GM18868 (cell line): ENCODE measurements at regions not wholly inside any gene's neighbourhood (a gene's known extent, or its start where the extent isn't known, plus 50 kb on each side); places are given as distances from the start of the nearest gene placed in this dataset.

Experiments used
- ATAC-seq: cut with Tn5 transposase; IDR thresholded peaks from one replicate; pipeline ENCODE4 v1.9.1; 2021; ENCODE audit warnings: mild to moderate bottlenecking, moderate library complexity; ENCODE audit not compliant: unreplicated experiment

DNA sequence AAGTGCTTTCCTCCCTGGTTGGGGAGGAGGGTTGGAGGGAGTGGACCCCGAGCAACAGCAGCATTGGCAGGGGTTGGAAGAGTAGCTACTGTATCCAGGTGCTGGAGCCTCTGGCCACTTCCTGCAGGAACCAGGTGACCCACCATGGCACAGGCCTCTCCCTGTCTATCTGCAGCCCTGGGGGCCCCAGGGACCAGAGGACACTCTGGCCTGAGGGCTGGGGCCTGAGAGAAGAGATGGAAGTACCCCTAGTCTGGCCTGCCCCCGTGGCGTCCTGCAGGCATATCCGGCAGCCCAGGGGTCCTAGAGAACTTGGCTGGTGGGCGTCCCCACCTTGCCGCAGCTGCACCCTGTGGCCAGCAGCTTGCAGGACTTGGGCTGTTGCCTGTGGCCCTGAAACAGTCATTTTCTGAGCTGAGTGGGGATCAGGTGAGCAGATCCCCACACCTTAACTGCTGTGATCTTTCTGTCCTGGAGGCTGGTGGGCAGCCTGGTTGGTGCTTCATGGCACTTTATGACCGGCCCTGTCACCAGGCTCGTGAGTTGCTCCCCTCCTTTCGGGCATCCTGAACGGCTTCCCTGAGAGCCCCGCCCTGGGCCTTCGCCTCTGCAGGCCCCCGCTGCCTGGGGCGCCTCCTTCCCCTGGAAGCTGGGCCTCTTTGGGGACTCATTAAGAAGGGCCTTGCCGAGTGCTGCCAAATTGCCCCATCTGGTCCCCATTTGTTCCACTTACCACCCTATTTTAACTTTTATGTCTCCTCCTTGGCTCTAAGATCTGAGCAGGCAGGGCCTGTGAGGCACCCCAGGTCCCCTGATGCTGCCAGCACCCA lies 298.6 kb downstream of the SEC14L1 start:
- no peak for ATAC-seq

DNA sequence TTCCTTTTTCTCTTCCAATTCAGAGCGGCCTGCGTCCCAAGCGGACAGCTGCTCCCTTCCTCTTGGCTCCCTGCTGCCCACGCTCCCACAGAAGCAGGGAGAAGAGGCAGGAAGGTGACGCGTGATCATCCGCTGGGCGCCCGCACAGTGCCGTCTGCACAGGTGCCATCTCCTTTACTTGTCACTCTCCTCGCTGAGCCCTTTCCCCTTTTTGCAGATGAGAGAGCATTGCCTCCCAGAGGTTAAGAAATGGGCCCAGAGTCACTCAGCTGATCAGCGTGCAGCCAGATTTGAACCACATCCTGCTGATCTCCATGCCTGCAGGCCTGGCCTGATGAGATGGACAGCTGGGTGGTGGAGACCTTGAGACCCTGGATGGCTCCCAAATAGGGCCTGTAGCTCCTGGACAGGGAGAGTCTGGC lies 299.8 kb downstream of the SEC14L1 start:
- ATAC-seq = no peak

DNA sequence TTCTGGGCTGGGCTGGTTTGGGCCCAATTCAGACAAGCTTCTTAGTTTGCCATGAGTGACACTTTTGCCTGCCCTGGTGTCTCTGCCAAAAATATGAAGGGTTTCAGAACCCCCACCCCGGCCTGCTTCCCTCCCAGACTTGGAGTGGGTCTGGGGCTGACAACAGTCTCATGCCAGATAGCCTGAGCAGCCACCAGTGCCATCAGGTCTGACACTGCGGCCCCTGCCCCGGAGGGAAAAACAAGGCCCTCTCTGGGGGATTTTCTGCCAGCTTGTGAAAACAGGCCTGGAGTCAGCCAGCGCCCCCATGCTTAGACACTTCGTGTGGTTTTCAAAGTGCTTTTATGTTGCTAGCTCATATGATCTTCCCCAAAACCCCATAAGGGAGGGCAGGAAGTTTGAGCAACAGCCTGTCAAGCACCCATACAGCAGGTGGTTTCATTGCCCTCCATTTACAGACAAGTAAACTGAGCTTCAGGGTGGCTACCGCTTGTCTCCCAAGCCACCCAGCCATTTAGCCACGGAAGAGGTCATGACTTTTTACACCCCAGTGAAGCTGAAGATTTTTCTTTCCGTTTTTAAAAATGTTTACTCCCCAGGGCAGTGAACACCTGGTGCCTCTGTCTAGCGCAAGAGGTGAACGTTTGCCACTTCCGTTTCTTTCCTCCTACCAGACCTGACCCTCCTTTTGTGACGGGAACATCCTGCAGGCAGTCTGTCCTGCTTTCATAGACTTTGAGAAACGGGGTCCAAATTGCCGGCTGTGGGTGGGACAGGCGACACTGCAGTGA lies 300.6 kb downstream of the SEC14L1 start:
- ATAC-seq = peak; percentile 47

DNA sequence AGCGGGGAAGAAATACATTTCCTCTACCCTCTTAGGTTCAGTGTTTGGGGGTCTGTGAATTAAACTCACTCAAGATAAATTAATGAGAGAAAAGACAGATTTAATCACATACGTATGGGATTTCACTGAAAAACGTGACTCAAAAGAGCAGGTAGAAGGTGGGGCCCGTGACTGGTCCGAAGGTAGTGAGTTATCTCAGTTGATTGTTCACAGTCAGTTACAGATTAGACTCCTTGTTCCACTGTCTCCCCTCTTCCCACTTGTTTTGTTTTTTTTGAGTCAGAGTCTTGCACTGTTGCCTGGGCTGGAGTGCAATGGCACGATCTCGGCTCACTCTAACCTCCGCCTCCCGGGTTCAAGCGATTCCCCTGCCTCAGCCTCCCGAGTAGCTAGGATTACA lies 301.2 kb downstream of the SEC14L1 start:
- no peak for ATAC-seq

DNA sequence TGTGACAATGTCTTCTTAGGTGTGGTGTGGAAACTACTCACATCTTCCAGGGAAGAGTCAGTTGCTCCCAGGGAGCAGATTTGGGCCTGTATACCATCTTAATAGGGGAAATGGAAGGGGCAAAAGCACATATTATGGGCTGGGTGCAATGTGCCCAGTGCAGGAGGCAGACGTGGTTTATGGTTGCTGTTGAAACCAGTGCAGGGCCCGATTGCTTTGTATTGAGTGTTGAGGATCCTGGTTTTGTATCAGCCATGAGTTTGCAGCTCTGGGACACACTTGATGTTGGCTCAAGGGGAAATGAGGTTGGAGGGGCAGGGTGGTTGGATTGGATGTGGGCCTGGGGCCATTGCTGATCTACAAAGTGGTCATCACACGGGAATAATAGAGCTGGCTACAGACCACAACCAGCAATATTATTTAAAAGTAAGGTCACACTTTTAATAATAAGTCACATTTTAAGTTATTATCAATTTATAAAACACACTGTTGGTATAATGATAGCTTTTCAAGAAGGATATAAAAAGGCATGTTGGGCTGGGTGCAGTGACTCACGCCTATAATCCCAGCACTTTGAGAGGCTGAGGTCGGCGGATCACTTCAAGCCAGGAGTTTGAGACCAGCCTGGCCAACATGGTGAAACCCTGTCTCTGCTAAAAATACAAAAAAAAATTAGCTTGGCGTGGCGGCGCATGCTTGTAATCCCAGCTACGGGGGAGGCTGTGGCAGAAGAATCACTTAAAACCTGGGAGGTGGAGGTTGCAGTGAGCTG lies 302.4 kb downstream of the SEC14L1 start:
- ATAC-seq = no peak

DNA sequence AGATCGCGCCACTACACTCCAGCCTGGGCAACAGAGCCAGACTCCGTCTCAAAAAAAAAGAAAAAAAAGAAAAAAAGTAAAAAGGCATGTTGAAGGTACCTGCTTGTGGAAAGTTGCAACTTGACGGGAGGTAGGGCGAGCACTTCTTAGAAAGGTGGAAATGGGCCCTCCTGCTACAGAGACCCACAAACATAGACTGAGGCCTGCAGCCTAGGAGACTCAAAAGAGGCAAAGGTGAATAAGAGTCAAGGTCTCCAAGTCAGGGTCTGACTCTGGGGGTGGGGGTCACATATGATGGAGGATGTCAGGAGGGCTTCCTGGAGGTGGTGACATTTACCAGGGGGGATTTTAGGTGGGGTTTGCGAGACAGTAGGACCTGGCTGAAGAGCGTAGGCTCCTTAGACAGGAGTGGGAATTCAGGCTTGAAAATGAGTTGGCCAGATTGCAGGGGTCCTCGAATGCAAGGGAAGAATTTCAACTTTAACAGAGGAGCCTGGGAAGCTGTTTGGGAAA lies 303.0 kb downstream of the SEC14L1 start:
- no peak for ATAC-seq

DNA sequence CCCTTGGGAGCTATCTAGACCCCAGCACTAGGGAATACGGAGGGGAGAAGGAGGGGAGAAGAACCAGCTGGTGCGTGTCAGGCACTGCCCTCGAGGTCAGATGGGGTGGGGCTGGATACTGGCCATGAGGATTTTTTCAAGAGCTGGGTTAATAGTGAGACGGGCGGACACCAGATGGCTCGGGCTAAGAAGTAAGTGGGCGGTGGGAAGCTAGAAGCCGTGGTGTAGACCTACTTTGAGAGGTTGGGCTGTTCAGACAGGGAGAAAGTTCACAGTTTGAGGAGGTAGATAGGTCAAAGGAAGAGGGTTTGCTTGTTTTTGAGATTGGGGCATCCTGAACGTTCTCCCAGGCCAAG lies 303.8 kb downstream of the SEC14L1 start:
- ATAC-seq = no peak

DNA sequence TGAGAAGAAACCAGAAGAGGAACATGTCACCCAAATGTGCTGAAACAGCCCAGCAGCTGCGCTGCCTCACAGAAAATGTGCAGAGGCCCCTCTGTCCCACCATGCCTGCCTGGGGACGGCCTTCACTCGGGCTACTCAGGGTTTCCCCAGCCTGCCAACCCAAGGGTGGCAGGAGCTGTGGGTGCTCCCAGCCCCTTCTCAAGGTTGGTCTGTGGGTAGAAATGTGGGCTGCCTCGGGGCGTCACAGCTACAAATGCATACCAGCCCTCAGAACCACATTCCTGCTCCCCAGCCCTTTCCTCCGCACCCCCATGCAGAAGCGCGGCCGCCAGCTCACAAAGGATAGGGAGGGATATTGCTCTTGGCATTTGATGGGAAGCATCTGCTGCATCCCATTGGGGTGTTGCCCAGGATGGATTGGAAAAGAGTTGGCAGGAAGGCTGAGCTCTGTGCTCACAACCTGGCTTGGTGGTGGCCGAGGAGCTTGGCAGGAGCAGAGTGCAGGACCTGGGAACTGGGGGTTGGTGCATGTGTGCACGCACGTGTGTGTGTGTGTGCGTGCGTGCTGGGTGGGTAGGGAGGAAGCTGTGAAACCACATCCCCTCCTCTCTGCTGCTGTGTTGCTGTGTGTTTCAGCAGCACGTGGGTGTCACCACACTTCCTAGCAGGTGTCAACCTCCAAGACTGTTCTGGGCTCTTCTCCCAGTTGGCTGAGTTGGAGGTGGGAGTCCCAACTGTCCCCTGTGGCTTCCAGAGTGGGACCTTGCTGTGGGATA lies 304.4 kb downstream of the SEC14L1 start:
- ATAC-seq = peak; percentile 40

DNA sequence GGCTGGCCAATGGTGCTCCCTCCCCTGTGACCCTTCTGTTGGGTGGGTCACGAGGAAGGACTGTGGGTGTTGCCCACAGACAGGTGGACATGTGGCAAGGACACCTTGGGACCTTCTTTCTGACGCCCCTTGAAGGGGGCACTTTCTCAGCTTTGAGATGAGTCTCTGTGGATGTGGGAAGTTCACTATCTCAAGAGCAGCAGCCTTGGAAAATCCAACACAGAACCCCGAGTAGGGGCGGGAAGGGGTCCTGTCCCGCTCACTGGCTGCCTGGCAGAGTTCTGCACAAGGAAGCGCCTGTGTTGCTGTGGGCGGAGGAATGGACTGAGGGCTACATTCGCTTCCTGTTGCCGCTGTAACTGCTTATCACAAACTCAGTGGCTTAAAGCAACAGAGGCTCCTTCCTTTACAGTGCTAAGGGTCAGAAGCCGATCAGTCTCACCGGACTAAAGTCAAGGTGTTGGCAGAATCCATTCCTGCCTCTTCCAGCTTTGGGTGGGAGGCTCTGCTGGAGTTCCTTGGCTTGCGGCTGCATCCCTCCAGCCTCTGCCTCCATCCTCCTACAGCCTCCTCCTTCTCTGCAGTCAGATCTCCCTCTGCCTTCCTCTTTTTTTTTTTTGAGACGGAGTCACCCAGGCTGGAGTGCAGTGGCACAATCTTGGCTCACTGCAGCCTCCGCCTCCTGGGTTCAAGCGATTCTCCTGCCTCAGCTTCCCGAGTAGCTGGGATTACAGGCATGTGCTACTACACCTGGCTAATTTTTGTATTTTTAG lies 305.2 kb downstream of the SEC14L1 start:
- no peak for ATAC-seq

DNA sequence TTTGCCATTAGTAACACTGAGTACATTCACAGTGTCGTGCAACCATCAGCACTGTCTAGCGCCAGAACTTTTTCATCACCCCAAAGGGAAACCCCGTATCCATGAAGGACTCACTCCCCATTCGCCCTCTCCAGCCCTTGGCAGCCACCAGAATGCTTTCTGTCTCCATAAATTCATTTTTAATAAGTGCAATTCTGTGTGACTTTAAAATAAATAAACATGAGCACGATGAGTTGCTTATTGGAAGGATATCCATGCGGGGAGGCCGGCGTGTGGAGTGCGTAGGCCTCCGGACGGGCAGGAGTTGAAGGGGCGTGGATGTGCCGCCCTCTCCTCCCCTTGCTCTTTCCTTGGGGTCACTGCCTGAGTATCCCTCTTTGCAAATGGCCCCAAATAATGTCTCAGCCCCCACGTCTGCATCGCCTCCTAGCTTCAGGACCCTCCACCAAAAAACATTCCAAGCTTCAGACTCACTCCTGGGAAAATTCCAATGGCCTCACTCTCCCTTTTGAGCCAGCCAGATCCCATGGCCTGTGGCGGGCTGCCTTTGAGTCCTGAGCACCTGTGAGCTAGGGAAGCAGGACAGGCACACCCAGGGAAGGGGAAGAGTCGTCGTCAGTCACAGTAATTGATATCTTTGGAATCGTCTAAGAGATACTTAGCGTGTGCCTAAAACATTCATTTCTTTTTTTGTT lies 306.3 kb downstream of the SEC14L1 start:
- no peak for ATAC-seq

DNA sequence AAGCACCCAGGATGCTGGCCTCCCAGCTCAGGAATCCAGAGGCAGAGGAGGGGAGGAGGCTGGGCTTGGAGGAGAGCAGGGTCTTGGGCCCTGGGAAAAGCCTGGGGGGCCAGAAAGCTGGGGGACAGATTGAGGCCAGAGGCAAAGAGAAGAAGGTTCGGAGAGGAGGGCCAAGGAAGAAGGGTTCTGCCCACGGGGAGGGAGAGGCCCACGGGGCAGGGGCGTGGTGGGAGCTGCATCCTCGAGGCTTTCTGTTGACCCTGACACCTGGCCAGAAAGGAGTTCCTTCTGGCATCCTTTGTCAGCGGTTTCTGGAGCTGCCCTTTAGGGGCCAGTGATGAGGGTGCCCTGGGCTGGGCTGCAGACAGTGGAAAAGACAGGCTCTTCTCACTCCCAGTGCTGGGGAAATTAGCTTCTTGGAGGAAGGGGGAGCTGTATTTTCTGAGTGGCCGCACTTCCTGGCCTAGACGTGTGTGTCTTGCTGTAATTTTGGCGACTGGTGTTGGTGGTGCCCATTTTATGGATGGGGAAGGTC lies 308.7 kb downstream of the SEC14L1 start:
- ATAC-seq = no peak

DNA sequence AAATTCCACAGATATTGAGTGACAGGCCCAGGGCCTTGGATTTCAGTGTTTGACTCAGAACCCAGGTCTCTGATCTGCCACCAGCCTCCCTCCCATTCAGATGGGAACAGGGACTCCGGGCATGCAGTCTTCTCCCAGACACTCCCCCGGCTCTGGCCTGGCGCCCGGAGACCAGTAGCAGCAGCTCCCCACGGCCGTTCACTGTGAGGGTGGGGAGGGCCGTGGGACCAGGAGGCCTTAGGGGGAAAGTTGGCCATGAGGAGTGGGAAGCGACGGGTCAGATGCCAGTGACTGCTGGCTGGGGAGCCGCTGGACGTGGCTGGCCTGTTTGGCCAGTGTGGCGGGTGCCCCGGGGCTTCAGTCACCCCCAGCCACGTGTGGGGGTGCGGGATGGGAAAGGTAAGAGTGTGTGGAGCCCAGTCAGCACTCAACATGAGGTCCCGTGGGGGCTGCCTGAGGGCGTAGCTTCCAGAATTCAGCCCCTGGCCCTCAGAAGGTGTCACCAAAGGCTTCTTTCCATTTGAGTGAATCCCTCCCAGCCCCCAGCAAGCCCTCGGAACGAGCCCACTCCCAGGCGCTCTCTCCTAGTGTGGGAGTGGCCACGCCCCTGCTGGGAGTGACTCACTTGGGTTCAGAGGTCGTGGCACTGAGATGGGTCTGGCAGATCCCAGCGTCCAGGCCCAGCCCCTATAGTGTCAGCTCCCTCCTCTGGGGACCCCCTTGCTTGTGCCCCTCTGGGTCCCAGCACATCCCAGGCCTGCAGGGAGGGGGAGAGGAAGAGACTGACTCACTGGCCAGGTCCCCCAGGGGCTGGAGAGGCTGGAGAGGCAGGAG lies 309.4 kb downstream of the SEC14L1 start:
- no peak for ATAC-seq

DNA sequence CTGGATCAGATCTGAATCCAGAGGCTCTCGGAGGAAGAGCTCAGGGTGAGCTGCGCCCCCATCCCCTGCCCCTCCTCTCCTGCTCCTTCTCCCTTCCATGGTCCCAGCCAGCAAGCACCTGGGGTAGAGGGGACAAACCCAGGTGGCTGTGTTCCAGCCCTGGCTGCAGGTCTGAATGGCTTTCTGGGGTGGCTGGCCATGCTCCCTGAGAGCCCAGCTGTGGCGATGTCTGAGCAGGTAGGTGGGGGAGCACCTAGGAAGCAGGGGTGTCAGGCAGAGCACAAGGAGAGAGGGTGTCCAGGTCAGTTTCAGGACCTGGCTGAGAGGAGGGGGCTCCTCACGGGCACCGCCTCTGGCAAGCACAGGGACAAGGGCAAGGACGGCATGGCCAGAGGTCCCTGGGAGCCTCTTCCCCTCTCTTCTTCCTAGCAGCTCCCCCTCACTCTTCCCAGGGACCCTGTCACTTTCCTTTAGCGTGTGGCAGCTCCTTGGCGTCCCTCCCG lies 310.0 kb downstream of the SEC14L1 start:
- ATAC-seq = no peak

DNA sequence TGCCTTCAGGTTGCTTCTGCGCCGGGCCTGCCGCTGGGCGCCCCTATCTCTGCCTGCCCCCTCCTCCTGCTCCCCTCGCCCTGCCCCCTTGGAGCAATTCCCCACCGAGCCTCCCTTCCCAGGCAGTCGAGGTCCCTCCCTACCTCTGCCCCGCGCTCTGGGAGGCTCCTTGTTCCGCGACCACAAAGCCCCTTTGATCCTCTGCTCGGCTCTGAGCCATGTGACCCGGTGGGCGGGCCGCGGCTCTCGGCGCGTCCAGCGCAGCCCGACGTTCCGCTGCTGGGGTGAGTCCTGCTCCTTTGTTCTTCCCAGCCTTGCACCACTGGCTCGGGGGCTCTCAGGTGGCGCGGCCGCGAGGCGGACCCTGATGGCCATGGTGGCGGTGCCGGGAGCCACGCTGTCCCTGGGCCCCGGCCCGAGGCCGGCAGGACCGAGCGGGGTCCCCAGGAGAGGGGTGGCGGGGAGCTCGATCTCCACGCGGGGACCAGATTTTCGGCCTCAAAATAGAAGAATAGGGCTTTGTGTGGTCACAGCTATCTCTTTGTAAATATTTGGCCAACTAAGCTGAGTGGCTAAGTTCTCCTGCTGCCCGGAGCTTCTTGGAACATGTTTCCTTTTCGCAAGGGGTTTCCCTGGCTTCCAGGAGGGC lies 310.6 kb downstream of the SEC14L1 start:
- ATAC-seq = no peak

DNA sequence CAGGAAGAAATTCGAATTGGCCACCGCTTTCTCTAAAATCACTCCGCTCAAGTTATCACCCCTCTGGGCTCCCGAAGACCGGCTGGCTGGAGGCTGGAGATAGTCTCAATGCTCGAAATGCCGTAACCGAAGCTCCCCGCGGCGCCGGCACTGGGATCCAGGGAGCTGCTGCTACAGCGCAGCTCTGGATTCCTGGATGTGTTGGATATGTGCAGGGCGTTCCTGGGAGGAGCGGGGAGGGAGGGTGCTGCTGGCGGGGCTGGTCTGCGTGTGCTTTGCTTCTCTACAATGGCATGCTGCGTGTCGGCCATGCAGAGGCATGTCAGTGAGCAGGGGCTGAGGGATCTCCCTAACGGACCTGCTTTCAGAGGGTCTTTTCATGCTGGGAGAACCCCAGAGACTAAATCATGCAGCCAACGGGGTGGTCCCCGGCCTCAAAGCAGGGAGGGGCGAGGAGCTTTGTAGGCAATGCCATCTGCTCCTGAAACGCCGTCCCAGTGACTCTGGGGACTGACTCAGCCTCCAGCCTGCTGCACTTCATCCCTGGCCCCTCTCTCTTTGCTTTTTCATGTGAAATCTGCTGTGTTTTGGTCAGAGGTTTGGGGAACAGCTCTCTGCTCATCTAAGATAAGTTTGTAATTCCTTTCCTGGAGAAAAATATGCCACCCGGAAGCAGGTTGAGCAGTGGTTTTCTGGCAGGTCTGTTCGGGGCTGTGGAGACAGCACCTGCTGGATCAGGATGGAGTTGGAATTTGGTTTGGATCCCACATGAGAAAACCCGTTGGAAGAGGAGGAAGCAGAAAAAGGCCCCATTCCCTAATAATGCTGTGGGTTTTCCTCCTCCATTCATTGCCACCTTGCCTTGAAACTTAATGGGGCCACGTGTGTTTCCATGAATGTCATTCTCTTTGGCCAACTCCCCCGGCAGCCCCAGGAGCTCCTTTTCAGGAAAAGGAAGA lies 311.4 kb downstream of the SEC14L1 start:
- no peak for ATAC-seq

DNA sequence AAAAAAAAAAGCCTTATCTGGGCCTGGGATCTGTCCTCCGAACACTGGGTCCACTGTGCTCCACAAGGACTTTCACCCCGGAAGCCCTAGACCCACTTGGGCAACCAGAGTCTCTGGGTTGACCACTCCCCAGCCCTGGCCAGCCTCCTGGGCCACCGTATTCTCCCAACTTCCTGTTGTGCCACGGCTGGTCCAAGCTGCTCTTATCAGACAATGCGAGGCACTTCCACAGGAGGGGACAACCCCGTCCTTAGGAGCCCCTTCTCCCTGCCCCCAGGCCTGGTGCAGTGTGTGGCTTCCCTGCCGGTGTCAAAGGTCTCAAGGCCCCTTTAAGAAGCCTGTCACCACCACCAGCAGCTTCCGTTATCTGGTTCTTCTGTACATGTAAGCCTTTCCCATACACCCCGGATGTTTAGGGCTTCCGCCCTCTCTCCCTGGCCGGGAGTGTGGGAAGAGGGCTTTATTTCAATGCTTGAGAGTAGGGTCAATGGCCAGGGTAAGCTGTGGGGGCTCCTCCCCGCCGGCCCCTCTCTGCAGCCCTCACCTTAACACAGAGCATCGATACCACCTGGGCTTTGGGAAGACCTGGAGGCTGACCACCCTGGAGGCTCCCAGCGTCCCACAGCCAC lies 313.0 kb downstream of the SEC14L1 start:
- no peak for ATAC-seq
